Kidney tubule cell (primary cell): ENCODE measurements at regions not wholly inside any gene's neighbourhood (a gene's known extent, or its start where the extent isn't known, plus 50 kb on each side); places are given as distances from the start of the nearest gene placed in this dataset.
"Not testable (repeated sequence)": the region's sequence is repeated elsewhere in the genome, so short reads cannot be mapped to it uniquely, and the experiment has no call there.

Source experiments
- DNase-seq: peaks from one replicate; pipeline ENCODE4 v3.0.0-alpha.2; 2018; ENCODE audit warnings: low spot score

DNA sequence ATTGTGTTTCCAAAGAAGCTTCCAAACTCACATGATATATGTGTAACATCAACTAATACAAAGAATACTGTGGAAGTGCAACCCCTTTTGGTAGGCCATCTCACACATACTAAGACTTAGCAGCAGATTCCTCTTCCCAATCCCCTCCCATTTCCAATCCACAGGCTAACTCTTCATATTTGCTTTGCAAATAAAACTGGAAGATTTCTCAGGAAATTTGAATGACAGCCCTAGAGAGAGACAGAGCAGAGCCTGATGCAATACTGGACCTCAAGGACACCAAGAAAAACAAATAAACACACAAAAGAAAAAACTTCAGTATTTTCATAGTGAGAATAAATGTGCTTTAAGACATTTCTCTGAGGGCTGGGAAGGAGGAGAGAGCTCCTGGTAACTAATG is 190.2 kb upstream of the BRINP3 start:
- no peak for DNase-seq

DNA sequence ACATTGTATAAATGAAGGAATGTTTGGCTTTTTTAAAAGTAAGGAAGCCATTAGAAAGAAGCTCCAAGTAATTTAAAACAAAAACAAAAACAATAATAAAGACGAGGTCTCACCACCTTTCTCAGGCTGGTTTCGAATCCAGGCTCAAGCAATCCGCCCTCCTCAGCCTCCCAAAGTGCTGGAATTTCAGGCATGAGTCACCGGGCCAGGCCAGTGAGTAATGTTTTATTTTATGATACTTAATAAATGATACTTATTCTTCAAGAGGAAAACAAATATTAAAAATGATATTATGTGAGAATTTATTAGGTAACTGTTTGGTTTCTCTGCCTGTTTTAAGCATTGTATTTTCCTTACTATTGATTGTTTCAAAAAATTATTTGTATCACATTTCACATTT is 201.4 kb upstream of the BRINP3 start:
- DNase-seq = peak; percentile 3

- no peak for DNase-seq
These were observed 201.8 kb upstream of the BRINP3 start for GRCh38 chr1:190679454-190679853.

GRCh38 chr1:190679983-190680382 is 202.3 kb upstream of the BRINP3 start:
- no peak for DNase-seq

GRCh38 chr1:190685676-190686075 is 208.0 kb upstream of the BRINP3 start:
- DNase-seq = no peak

DNA sequence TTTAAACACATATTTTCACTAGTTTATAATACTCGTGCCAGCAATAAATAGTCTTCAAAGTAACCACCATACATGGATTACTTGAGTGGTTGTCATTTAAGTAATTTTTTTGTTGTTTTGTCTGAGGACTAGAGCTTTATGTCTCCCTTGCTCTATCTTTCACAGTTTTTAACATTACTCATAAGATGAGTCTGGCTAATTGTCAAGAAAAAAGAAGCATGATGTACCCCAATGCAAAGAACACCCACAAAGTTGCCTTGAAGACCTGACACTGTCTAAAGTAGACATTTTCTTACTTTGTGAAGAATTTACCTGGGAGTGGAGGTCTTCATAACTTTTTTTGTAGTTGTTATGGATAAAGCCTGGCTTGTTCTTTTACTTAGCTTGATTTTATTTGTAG is 210.4 kb upstream of the BRINP3 start:
- DNase-seq = no peak

DNA sequence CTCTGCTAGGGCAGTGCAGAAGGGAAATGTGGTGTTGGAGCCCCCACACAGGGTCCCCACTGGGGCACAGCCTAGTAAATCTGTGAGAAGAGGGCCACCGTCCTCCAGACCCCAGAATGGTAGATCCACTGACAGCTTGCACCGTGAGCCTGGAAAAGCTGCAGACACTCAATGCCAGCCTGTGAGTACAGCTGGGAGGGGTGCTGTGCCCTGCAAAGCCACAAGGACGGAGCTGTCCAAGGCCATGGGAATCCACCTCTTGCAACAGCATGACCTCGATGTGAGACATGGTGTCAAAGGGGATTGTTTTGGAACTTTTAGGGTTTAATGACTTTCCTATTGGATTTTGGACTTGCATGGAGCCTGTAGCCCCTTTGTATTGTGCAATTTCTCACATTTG is 220.8 kb upstream of the BRINP3 start:
- DNase-seq = not testable (repeated sequence)

- no peak for DNase-seq
These were observed 221.5 kb upstream of the BRINP3 start for GRCh38 chr1:190699165-190699564.

- DNase-seq = no peak
These were observed 230.9 kb upstream of the BRINP3 start for GRCh38 chr1:190708418-190709057.

GRCh38 chr1:190711069-190711468 is 233.4 kb upstream of the BRINP3 start:
- no peak for DNase-seq

DNA sequence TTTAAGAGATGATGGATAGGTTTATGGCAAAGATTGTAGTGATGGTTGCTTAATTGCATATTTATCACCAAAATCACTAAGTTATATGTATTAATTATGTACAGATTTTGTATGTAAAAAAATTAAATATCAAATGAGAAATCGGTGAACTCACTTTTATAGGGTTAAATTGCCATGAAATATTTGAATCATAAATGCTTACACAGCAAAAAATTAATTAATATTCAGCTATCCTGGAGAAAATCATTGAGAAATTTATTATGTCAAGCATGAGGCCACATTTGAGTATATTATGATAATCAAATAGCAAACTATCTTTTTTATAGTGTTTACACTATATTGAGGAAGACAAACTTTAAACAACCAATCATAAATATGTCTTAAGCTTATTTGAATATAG is 239.4 kb upstream of the BRINP3 start:
- DNase-seq = no peak

GRCh38 chr1:190736971-190737590 is 259.4 kb upstream of the BRINP3 start:
- DNase-seq = no peak

DNA sequence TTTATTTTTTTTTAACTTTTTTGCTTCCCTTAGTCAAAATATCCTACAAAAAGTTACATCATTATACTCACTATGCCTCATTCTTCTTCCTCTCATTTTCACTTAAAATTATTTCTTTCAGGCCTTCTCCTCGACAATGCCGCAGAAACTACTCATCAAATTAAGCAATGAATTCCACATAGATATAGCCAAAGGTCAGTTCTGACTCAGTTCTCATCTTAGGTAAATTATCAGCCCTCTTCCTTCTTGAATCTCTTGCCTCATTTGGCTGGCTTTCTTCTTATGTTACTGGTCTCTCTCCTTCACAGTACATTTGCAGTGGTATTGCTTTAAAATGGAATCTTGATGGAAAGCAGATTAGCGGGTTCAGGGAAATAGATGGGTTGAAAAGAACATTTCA is 260.7 kb upstream of the BRINP3 start:
- DNase-seq = peak; percentile 4

DNA sequence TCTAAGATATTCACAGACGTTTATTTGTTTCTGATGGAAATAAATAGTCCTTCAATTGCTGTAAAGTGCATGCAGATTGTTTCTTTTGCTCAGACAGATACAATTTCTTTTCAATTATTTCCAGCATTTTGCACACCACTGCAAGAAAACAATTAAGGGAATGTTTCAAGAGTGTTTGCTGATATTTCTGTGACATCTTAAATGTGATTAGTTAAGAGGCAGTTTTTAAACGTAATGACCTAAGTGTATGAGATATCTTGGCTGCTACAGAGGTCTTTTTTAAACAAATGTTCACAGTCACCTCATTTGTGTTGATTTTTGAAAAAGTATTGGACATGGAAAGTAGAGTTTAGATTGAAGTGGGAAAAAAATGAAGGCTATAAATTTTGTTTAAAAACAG is 262.3 kb upstream of the BRINP3 start:
- no peak for DNase-seq

GRCh38 chr1:190747704-190748103 is 270.0 kb upstream of the BRINP3 start:
- DNase-seq = no peak

- DNase-seq = no peak
These were observed 274.5 kb upstream of the BRINP3 start for GRCh38 chr1:190752131-190752530.

DNA sequence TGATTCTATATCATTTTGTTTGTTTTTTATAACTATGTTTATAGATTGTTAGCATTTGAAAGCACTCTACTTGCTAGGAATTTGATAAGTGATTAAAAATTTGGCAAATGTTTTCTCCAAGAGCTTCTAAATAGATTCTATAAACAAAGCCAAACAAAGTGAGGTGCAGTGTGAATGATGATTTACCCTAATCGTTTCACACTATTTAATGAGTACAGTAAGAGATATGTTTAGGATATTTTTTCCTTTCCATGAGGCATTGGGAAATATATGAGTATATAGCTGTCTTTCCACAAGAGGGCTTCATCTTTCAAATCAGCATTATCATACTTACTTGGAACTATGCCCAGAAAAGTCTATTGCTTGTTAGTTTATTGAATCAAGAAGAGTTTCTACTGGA is 277.0 kb upstream of the BRINP3 start:
- peak; percentile 17 for DNase-seq

- DNase-seq = no peak
These were observed 282.1 kb upstream of the BRINP3 start for GRCh38 chr1:190759807-190760206.

DNA sequence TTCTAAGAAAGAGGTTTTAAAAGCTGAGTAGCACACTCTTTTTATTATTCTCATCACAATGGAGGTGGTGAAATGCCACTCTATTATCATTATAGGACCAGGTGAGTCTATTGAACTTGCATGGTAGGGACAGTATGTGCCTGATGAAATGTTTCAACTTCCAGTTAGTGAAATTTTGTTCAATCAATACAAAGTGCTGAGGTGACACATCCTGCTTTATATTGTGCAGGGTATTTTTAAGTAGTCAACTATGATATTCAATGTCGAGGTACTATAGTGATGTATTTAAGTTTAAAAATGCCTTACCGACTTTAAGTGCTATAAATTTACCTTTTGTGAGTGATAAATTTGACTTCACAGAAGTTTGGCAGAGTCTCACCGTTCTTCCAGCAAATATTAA is 284.7 kb upstream of the BRINP3 start:
- no peak for DNase-seq

DNA sequence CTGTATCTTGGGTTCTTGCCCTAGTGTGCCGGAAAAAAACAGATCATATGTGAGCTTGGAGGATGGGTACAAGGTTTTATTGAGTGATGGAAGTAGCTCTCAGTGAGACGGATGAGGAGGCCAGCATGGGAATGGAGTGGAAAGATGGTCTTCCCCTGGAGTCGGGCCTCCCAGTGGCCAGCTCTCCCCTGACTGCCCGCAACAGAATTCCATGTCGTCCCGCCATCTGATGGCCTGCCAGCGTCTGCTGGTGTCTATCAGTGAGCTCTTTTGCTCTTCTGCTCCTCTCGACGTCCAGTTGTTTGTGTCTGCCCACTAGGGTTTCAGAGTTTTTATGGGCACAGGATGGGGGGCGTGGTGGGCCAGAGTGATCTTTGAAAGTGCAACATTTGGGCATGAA is 315.2 kb upstream of the BRINP3 start:
- no peak for DNase-seq

DNA sequence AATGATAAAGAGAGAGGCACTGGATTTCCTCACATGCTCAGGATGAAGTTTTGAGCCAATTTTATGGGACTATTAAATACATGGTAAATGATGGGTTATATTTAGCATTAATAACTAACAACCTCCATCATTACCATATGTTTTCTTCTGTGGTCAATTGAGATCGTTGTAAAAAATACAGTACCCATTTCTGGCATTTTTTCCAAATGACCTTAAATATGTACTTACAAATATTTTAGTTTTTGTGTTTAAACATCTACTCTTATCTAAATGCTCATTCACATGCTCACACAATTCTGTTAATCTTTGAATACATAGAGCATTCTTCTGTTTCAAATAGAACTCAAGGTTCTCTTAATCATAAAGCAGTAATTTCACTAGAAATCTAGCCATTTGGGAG is 330.0 kb upstream of the BRINP3 start:
- DNase-seq = no peak

- DNase-seq = no peak
These were observed 330.4 kb upstream of the BRINP3 start for GRCh38 chr1:190808035-190808434.

GRCh38 chr1:190809312-190809711 is 331.6 kb upstream of the BRINP3 start:
- DNase-seq = no peak

DNA sequence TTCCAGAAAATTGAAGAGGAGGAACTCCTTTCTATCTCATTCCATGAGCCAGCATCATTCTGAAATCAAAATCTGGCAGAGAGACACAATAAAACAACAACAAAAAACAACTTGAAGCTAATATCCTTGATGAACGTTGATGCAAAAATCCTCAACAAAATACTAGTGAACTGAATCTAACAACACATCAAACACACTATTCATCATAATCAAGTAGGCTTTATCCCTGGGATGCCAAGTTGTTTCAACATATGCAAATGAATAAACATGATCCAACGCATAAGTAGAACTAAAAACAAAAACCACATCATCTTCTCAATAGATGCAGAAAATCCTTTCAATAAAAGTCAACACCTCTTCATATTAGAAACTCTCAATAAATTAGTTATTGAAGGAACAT is 335.3 kb upstream of the BRINP3 start:
- DNase-seq = no peak
